ENCODE measurements at regions not wholly inside any gene's neighbourhood (a gene's known extent, or its start where the extent isn't known, plus 50 kb on each side); places are given as distances from the start of the nearest gene placed in this dataset.

DNA sequence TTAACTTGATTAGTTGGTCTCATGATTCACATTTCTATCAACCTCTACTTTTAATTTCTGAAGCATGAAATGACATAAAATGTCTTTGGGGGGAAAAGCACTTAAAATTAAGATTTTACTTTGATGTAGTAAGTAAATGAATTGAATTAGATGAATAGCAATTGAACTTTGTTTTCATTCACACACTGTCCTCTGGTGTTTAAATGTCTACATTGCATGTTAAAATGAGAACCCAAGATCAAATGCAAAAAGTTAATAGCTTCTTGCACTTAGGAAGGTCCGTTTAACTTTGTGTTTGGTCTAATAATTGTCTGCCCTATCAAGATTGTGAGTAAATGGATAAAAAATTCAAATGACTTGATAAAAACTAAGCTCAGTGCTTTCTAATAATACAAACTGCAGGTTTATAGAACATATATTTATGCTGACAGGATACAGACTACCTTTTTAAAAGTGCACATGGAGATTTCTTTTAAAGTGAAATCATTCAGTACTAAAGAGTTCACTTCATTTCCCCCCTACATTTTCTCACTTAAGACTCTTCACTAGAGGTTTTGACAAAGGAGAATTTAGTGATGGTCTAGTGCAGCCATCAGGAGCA, 156.2 kb upstream of the NABP1 start:
- TF ChIP-seq, protein P1, sequence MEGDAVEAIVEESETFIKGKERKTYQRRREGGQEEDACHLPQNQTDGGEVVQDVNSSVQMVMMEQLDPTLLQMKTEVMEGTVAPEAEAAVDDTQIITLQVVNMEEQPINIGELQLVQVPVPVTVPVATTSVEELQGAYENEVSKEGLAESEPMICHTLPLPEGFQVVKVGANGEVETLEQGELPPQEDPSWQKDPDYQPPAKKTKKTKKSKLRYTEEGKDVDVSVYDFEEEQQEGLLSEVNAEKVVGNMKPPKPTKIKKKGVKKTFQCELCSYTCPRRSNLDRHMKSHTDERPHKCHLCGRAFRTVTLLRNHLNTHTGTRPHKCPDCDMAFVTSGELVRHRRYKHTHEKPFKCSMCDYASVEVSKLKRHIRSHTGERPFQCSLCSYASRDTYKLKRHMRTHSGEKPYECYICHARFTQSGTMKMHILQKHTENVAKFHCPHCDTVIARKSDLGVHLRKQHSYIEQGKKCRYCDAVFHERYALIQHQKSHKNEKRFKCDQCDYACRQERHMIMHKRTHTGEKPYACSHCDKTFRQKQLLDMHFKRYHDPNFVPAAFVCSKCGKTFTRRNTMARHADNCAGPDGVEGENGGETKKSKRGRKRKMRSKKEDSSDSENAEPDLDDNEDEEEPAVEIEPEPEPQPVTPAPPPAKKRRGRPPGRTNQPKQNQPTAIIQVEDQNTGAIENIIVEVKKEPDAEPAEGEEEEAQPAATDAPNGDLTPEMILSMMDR (IDR thresholded peaks at IDR 0.05), result peak; percentile 69 to 83 (median 75)
- TF ChIP-seq EP300 (IDR thresholded peaks at IDR 0.05), result no peak
- TF ChIP-seq POLR2A (IDR thresholded peaks at IDR 0.05; ENCODE audit: low read depth), result no peak
- TF ChIP-seq POLR2AphosphoS5 (IDR thresholded peaks at IDR 0.05), result no peak
